H1 (cell line): ENCODE measurements at regions not wholly inside any gene's neighbourhood (a gene's known extent, or its start where the extent isn't known, plus 50 kb on each side); places are given as distances from the start of the nearest gene placed in this dataset.

Source experiments
- CTCF ChIA-PET: fragments of 300-600 bp; sonication (Branson Sonifier 250); formaldehyde crosslinking; loops from one replicate; lab custom pipeline; 2021; ENCODE audit not compliant: partially characterized antibody; lab: Charles Lee
- POLR2A ChIA-PET: fragments of 300-600 bp; sonication (Branson Sonifier 250); formaldehyde crosslinking; loops from one replicate; lab custom pipeline; 2021; ENCODE audit warnings: inconsistent platforms; ENCODE audit not compliant: partially characterized antibody; lab: Charles Lee
- DNase-seq, 2 experiments: peaks; one replicate each; pipeline versions ENCODE4 v3.0.0 to v3.0.0-alpha.2; 2010 to 2022; ENCODE audit warnings: low spot score in 2 of 2, low read depth in 1 of 2, mixed read lengths in 1 of 2
- FAIRE-seq: peaks from 2 replicates; lab custom pipeline; 2011; peaks lifted over from hg19 to GRCh38; lab: Jason Lieb, UNC
- H2AFZ ChIP-seq: 2 replicates; pipeline ENCODE4 v1.8.1; 2012; ENCODE audit warnings: low read length, inconsistent platforms
- H2AK5ac ChIP-seq: 2 replicates; pipeline ENCODE4 v1.6.1; 2013; ENCODE audit warnings: low read depth, low read length
- H2BK120ac ChIP-seq: replicated peaks from 2 replicates; pipeline ENCODE3; 2013; ENCODE audit warnings: low read depth, low read length, inconsistent platforms
- H2BK12ac ChIP-seq: 2 replicates; pipeline ENCODE4 v1.6.1; 2013; ENCODE audit warnings: low read depth, low read length
- H2BK15ac ChIP-seq: 2 replicates; pipeline ENCODE4 v1.6.1; 2013; ENCODE audit warnings: low read length
- H2BK20ac ChIP-seq: 2 replicates; pipeline ENCODE4 v1.6.1; 2013; ENCODE audit warnings: low read length
- H2BK5ac ChIP-seq: 2 replicates; pipeline ENCODE4 v1.6.1; 2013; ENCODE audit warnings: low read depth, low read length
- H3K14ac ChIP-seq: 2 replicates; pipeline ENCODE4 v1.6.1; 2013; ENCODE audit warnings: inconsistent platforms; ENCODE audit not compliant: insufficient read length
- H3K18ac ChIP-seq: 2 replicates; pipeline ENCODE4 v1.6.1; 2013; ENCODE audit warnings: low read length; ENCODE audit errors: extremely low read depth
- H3K23ac ChIP-seq: 2 replicates; pipeline ENCODE4 v1.6.1; 2013; ENCODE audit warnings: inconsistent platforms; ENCODE audit not compliant: insufficient read length
- H3K23me2 ChIP-seq: 2 replicates; pipeline ENCODE4 v1.6.1; 2013; ENCODE audit warnings: low read depth, low read length
- H3K27ac ChIP-seq: 2 replicates; pipeline ENCODE4 v1.6.1; 2011; ENCODE audit warnings: low read depth, low read length, inconsistent platforms
- H3K27me3 ChIP-seq, 4 experiments: replicated peaks in 1 of 4; 1 replicate in 1 of 4; 2 replicates in 3 of 4; pipeline versions ENCODE4 v1.6.1 to v1.8.1; 2011 to 2013; ENCODE audit warnings: low read length in 3 of 4, mild to moderate bottlenecking in 3 of 4, inconsistent platforms in 2 of 4, mixed read lengths in 2 of 4, moderate library complexity in 1 of 4; ENCODE audit not compliant: control insufficient read depth in 3 of 4, insufficient read depth in 3 of 4; ENCODE audit errors: extremely low read depth in 1 of 4
- H3K36me3 ChIP-seq, 4 experiments: 2 replicates each; pipeline versions ENCODE4 v1.6.1 to v1.8.1; 2011 to 2013; ENCODE audit warnings: mild to moderate bottlenecking in 4 of 4, low read length in 3 of 4, moderate library complexity in 2 of 4, control low read depth in 1 of 4, inconsistent platforms in 1 of 4; ENCODE audit not compliant: insufficient read depth in 4 of 4, control insufficient read depth in 2 of 4
- H3K4ac ChIP-seq: replicated peaks from 2 replicates; pipeline ENCODE3; 2013; ENCODE audit warnings: low read length, low read depth, mixed read lengths, inconsistent platforms; ENCODE audit not compliant: insufficient read length
- H3K4me1 ChIP-seq, 4 experiments: replicated peaks in 1 of 4; 1 replicate in 1 of 4; 2 replicates in 3 of 4; pipeline versions ENCODE4 v1.6.1 to v1.8.1; 2011 to 2013; ENCODE audit warnings: low read length in 3 of 4, inconsistent platforms in 2 of 4, mixed read lengths in 1 of 4; ENCODE audit not compliant: insufficient read depth in 4 of 4, control insufficient read depth in 3 of 4
- H3K4me2 ChIP-seq, 2 experiments: 2 replicates each; pipeline versions ENCODE4 v1.6.1 to v1.8.1; 2011 to 2013; ENCODE audit warnings: low read depth in 2 of 2, low read length in 2 of 2, control low read depth in 1 of 2, inconsistent platforms in 1 of 2, mild to moderate bottlenecking in 1 of 2; ENCODE audit not compliant: insufficient read depth in 1 of 2
- H3K4me3 ChIP-seq, 4 experiments: fragments of 200-600, 300-600 bp in 1 of 4; sonication (generic), shearing (Covaris generic), sonication (Bioruptor Twin) in 1 of 4; 2 replicates each; pipeline versions ENCODE4 v1.5.1 to v1.8.1; 2011 to 2016; ENCODE audit warnings: low read length in 4 of 4, low read depth in 3 of 4, control low read depth in 2 of 4, inconsistent platforms in 2 of 4, mild to moderate bottlenecking in 2 of 4, mixed read lengths in 1 of 4, moderate library complexity in 1 of 4; ENCODE audit not compliant: insufficient read depth in 2 of 4; ENCODE audit errors: extremely low read depth in 1 of 4
- H3K56ac ChIP-seq: replicated peaks from 2 replicates; pipeline ENCODE3; 2013; ENCODE audit warnings: low read depth, mild to moderate bottlenecking, mixed read lengths, low read length, inconsistent platforms; ENCODE audit not compliant: insufficient read length
- H3K79me1 ChIP-seq: 2 replicates; pipeline ENCODE4 v1.6.1; 2013; ENCODE audit warnings: low read depth, low read length, control low read depth
- H3K79me2 ChIP-seq, 2 experiments: 2 replicates each; pipeline versions ENCODE4 v1.6.1 to v1.8.1; 2012 to 2013; ENCODE audit warnings: low read length in 2 of 2, mild to moderate bottlenecking in 2 of 2, inconsistent platforms in 1 of 2; ENCODE audit not compliant: insufficient read depth in 2 of 2, control insufficient read depth in 1 of 2
- H3K9ac ChIP-seq, 4 experiments: replicated peaks in 1 of 4; 1 replicate in 1 of 4; 2 replicates in 3 of 4; pipeline versions ENCODE4 v1.6.1 to v1.8.1; 2011 to 2013; ENCODE audit warnings: low read depth in 3 of 4, low read length in 3 of 4, control low read depth in 2 of 4, mild to moderate bottlenecking in 2 of 4, moderate library complexity in 2 of 4, inconsistent platforms in 1 of 4; ENCODE audit errors: extremely low read depth in 1 of 4
- H3K9me3 ChIP-seq, 2 experiments: 2 replicates each; pipeline versions ENCODE4 v1.6.1 to v1.8.1; 2012 to 2013; ENCODE audit warnings: mild to moderate bottlenecking in 2 of 2, moderate library complexity in 2 of 2, control low read depth in 1 of 2, inconsistent platforms in 1 of 2, low read depth in 1 of 2, low read length in 1 of 2, mixed read lengths in 1 of 2; ENCODE audit not compliant: insufficient read depth in 2 of 2
- H4K20me1 ChIP-seq, 2 experiments: replicated peaks in 1 of 2; 2 replicates each; pipeline versions ENCODE3 to v1.8.1; 2011 to 2013; ENCODE audit warnings: inconsistent platforms in 2 of 2, low read length in 2 of 2, mild to moderate bottlenecking in 1 of 2; ENCODE audit not compliant: insufficient read depth in 2 of 2, control insufficient read depth in 1 of 2
- H4K5ac ChIP-seq: 2 replicates; pipeline ENCODE4 v1.6.1; 2013; ENCODE audit warnings: low read length, low read depth, mixed read lengths, inconsistent platforms; ENCODE audit not compliant: insufficient read length
- H4K8ac ChIP-seq: 2 replicates; pipeline ENCODE4 v1.8.0; 2013; ENCODE audit warnings: mild to moderate bottlenecking, moderate library complexity, low read length, inconsistent platforms; ENCODE audit not compliant: insufficient read depth; ENCODE audit errors: extremely low read depth
- H4K91ac ChIP-seq: replicated peaks from 2 replicates; pipeline ENCODE3; 2013; ENCODE audit warnings: low read length, mixed read lengths, inconsistent platforms; ENCODE audit not compliant: insufficient read length
- ATF2 ChIP-seq: IDR thresholded peaks from 2 replicates; pipeline ENCODE4 v1.6.1; 2012; ENCODE audit warnings: low read length, inconsistent platforms
- BCL11A ChIP-seq, 2 experiments: IDR thresholded peaks; one replicate each; pipeline ENCODE4 v1.6.1; 2011; ENCODE audit warnings: low read depth in 2 of 2, low read length in 2 of 2, mild to moderate bottlenecking in 2 of 2
- CBX5 ChIP-seq: fragments of 300-800, 300-1000 bp; sonication (generic); IDR thresholded peaks from 2 replicates; pipeline ENCODE4 v1.7.1; 2016; ENCODE audit warnings: antibody characterized with exemption, low read length, low read depth
- FOSL1 ChIP-seq: IDR thresholded peaks from 2 replicates; pipeline ENCODE4 v1.6.1; 2011; ENCODE audit warnings: mild to moderate bottlenecking, low read depth, low read length, moderate library complexity; ENCODE audit not compliant: insufficient read depth
- GTF2F1 ChIP-seq: IDR thresholded peaks from 2 replicates; pipeline ENCODE4 v1.6.1; 2012; ENCODE audit warnings: low read depth, low read length, improper control_type of control experiment, borderline replicate concordance
- JUN ChIP-seq: IDR thresholded peaks from 2 replicates; pipeline ENCODE4 v1.6.1; 2011; ENCODE audit warnings: low read depth, mild to moderate bottlenecking, improper control_type of control experiment, low read length
- KDM1A ChIP-seq: fragments of 200-600, 300-600 bp; sonication (generic); IDR thresholded peaks from 2 replicates; pipeline ENCODE4 v1.7.1; 2016; ENCODE audit warnings: mild to moderate bottlenecking, low read length, borderline replicate concordance
- POLR2AphosphoS5 ChIP-seq: IDR thresholded peaks from 2 replicates; pipeline ENCODE4 v1.6.1; 2011; ENCODE audit warnings: low read depth, low read length
- RNF2 ChIP-seq: fragments of 200-900, 300-1000 bp; sonication (generic); IDR thresholded peaks from 2 replicates; pipeline ENCODE4 v1.7.1; 2016; ENCODE audit warnings: borderline replicate concordance, low read depth, mild to moderate bottlenecking, antibody characterized with exemption, low read length; ENCODE audit not compliant: poor library complexity, severe bottlenecking; ENCODE audit errors: missing control alignments
- SIN3A ChIP-seq, 2 experiments: IDR thresholded peaks in 1 of 2; conservative IDR thresholded peaks in 1 of 2; 2 replicates each; pipeline ENCODE4 v1.6.1; 2011 to 2012; ENCODE audit warnings: low read length in 2 of 2, improper control_type of control experiment in 1 of 2, low read depth in 1 of 2, mild to moderate bottlenecking in 1 of 2
- SP1 ChIP-seq: IDR thresholded peaks from 2 replicates; pipeline ENCODE4 v1.6.1; 2011; ENCODE audit warnings: low read depth, low read length
- WGBS, 2 experiments: shearing (Covaris generic) in 1 of 2; methylation state at CpG; one replicate each; pipeline versions ENCODE4 v1.1.6 to v1.1.7; 2013 to 2015; ENCODE audit warnings: low lambda C conversion rate in 2 of 2, mixed read lengths in 2 of 2, inconsistent platforms in 1 of 2, low coverage in 1 of 2, missing lambda C conversion rate in 1 of 2; ENCODE audit not compliant: insufficient replicate concordance in 2 of 2, insufficient coverage in 1 of 2, insufficient read length in 1 of 2; ENCODE audit errors: extremely low coverage in 1 of 2, missing lambda C conversion rate in 1 of 2; 5-methylcytosine and 5-hydroxymethylcytosine counted together

- FAIRE-seq (no peak), DNase-seq (no peak)
- ChIA-PET CTCF (interaction anchor here (0.6 to 1.3 kb wide), 3 partner anchors 8 to 696 kb away, joined by 3 read pairs; no protein-coding TSS in a partner anchor), POLR2A (interaction anchor here (0.9 kb wide), 1 partner anchor 13 kb away, joined by 3 read pairs; no protein-coding TSS in a partner anchor)
- no peak overlapping the region for H3K4me3 ChIP-seq
- no peaks in the 10 kb centered on the region for H3K79me2 ChIP-seq
- no peak overlapping the region for H3K9ac ChIP-seq
- H3K4ac ChIP-seq, result no peak overlapping the region
- peaks cover 0 to 6% (median 3%) of the 10 kb centered on the region in 4 experiments; a peak in 2 of 7 replicates for H3K4me1 ChIP-seq
- no peak overlapping the region for H3K27ac ChIP-seq
- peak overlapping the region; percentile 78; the same call in 1 of the 2 replicates for H2AFZ ChIP-seq
- peak overlapping the region; percentile 7 to 24; a peak in 1 of 4 replicates for H3K4me2 ChIP-seq
- H3K23me2 ChIP-seq, result no peaks in the 10 kb centered on the region; the same call in 1 of the 2 replicates
- no peak overlapping the region for H4K91ac ChIP-seq
- no peak overlapping the region for H3K56ac ChIP-seq
- no peak overlapping the region for H2BK5ac ChIP-seq
- H3K79me1 ChIP-seq, result no peaks in the 10 kb centered on the region
- WGBS, 2 experiments, result 56% methylated on average over 3 of the region's 3 CpGs; no CpG with 5 or more reads in 1 of the 2 experiments
- no peak overlapping the region for H2AK5ac ChIP-seq
- no peak overlapping the region for H2BK20ac ChIP-seq
- H2BK120ac ChIP-seq, result no peak overlapping the region
- H3K36me3 ChIP-seq, result no peaks in the 10 kb centered on the region
- no peak overlapping the region for H3K14ac ChIP-seq
- peaks cover 2 to 6% of the 10 kb centered on the region in 2 experiments; a peak in 1 of 4 replicates for H3K9me3 ChIP-seq
- no peaks in the 10 kb centered on the region for H3K27me3 ChIP-seq
- H3K23ac ChIP-seq, result no peak overlapping the region
- H4K5ac ChIP-seq, result no peak overlapping the region
- no peak overlapping the region for H2BK15ac ChIP-seq
- no peak overlapping the region for H4K8ac ChIP-seq
- H3K18ac ChIP-seq, result no peak overlapping the region
- no peaks in the 10 kb centered on the region for H4K20me1 ChIP-seq
- no peak overlapping the region for H2BK12ac ChIP-seq
- TF ChIP-seq SP1 (no peak), BCL11A (IDR thresholded peaks at IDR 0.05; ENCODE audit: low read depth in 2 of 2, low read length in 2 of 2) (no peak), FOSL1 (no peak), RNF2 (no peak), CBX5 (no peak), POLR2AphosphoS5 (no peak), ATF2 (no peak), KDM1A (no peak), SIN3A (conservative IDR thresholded peaks at IDR 0.05 in 1 of 2, IDR thresholded peaks at IDR 0.05 in 1 of 2; ENCODE audit: low read depth in 1 of 2, low read length in 2 of 2) (no peak), JUN (no peak), GTF2F1 (no peak)
Measured at GRCh38 chr5:175118700-175119309, 325.2 kb downstream of the DRD1 start.
